Neuronal stem cell (in vitro differentiated cells): ENCODE measurements at regions not wholly inside any gene's neighbourhood (a gene's known extent, or its start where the extent isn't known, plus 50 kb on each side); places are given as distances from the start of the nearest gene placed in this dataset.

Experiments
- DNase-seq: peaks from one replicate; pipeline ENCODE4 v3.0.0-alpha.2; 2013; ENCODE audit warnings: low spot score
- H2AFZ ChIP-seq: one replicate; pipeline ENCODE4 v1.6.1; 2013; ENCODE audit warnings: mild to moderate bottlenecking, low read length, inconsistent platforms
- H2AK5ac ChIP-seq: 2 replicates; pipeline ENCODE4 v1.6.1; 2013; ENCODE audit warnings: low read depth, mild to moderate bottlenecking, inconsistent platforms, low read length, moderate library complexity, mixed read lengths
- H2BK120ac ChIP-seq: 2 replicates; pipeline ENCODE4 v1.6.1; 2013; ENCODE audit warnings: low read depth, mild to moderate bottlenecking, inconsistent platforms, low read length, moderate library complexity, mixed read lengths
- H2BK12ac ChIP-seq: one replicate; pipeline ENCODE4 v1.6.1; 2013; ENCODE audit warnings: low read length, inconsistent platforms
- H2BK15ac ChIP-seq: 2 replicates; pipeline ENCODE4 v1.6.1; 2013; ENCODE audit warnings: mild to moderate bottlenecking, low read length, inconsistent platforms, mixed read lengths
- H2BK5ac ChIP-seq: one replicate; pipeline ENCODE4 v1.6.1; 2013; ENCODE audit warnings: inconsistent platforms, mild to moderate bottlenecking, low read length, moderate library complexity
- H3K14ac ChIP-seq: one replicate; pipeline ENCODE4 v1.6.1; 2013; ENCODE audit warnings: low read length, inconsistent platforms
- H3K18ac ChIP-seq: 2 replicates; pipeline ENCODE4 v1.6.1; 2013; ENCODE audit warnings: low read length, inconsistent platforms
- H3K23ac ChIP-seq: 2 replicates; pipeline ENCODE4 v1.6.1; 2013; ENCODE audit warnings: low read depth, mild to moderate bottlenecking, mixed read lengths, low read length, inconsistent platforms; ENCODE audit not compliant: poor library complexity
- H3K27ac ChIP-seq: replicated peaks from 3 replicates; pipeline ENCODE4 v1.5.1; 2013; ENCODE audit warnings: low read length, inconsistent platforms
- H3K27me3 ChIP-seq, 3 experiments: 2 replicates each; pipeline ENCODE4 v1.6.1; 2013; ENCODE audit warnings: low read length in 3 of 3, mild to moderate bottlenecking in 2 of 3, inconsistent platforms in 1 of 3, low read depth in 1 of 3, mixed read lengths in 1 of 3, moderate library complexity in 1 of 3; ENCODE audit not compliant: control insufficient read depth in 3 of 3, insufficient read depth in 3 of 3
- H3K36me3 ChIP-seq, 2 donors: replicated peaks in 1 of 2; 2 replicates each; pipeline ENCODE4 v1.6.1; 2013; ENCODE audit warnings: low read length in 2 of 2; ENCODE audit not compliant: control insufficient read depth in 2 of 2, insufficient read depth in 2 of 2
- H3K4ac ChIP-seq: 2 replicates; pipeline ENCODE4 v1.6.1; 2013; ENCODE audit warnings: inconsistent platforms, mild to moderate bottlenecking, low read length, moderate library complexity
- H3K4me1 ChIP-seq, 2 donors: 1 replicate in 1 of 2; 2 replicates in 1 of 2; pipeline ENCODE4 v1.6.1; 2013; ENCODE audit warnings: low read length in 2 of 2, low read depth in 1 of 2; ENCODE audit not compliant: control insufficient read depth in 2 of 2, insufficient read depth in 1 of 2
- H3K4me2 ChIP-seq: one replicate; pipeline ENCODE4 v1.6.1; 2013; ENCODE audit warnings: mild to moderate bottlenecking, low read length, inconsistent platforms; ENCODE audit not compliant: insufficient read depth, poor library complexity, severe bottlenecking
- H3K4me3 ChIP-seq, 2 donors: 2 replicates each; pipeline ENCODE4 v1.5.1; 2013; ENCODE audit warnings: low read length in 2 of 2, mild to moderate bottlenecking in 2 of 2, inconsistent platforms in 1 of 2, moderate library complexity in 1 of 2
- H3K79me1 ChIP-seq: one replicate; pipeline ENCODE4 v1.6.1; 2013; ENCODE audit warnings: low read depth, mild to moderate bottlenecking, inconsistent platforms, low read length, moderate library complexity
- H3K9ac ChIP-seq: one replicate; pipeline ENCODE4 v1.6.1; 2013; ENCODE audit warnings: mild to moderate bottlenecking, low read depth, low read length, inconsistent platforms; ENCODE audit not compliant: poor library complexity
- H3K9me3 ChIP-seq, 2 donors: replicated peaks in 1 of 2; 2 replicates each; pipeline versions ENCODE3 to v1.6.1; 2013; ENCODE audit warnings: low read length in 2 of 2, mild to moderate bottlenecking in 2 of 2, inconsistent platforms in 1 of 2, low read depth in 1 of 2, mixed read lengths in 1 of 2, moderate library complexity in 1 of 2; ENCODE audit not compliant: control insufficient read depth in 2 of 2, insufficient read depth in 1 of 2
- H4K8ac ChIP-seq: one replicate; pipeline ENCODE4 v1.6.1; 2013; ENCODE audit warnings: low read depth, mild to moderate bottlenecking, inconsistent platforms, low read length, moderate library complexity
- H4K91ac ChIP-seq: one replicate; pipeline ENCODE4 v1.6.1; 2013; ENCODE audit warnings: low read length, low read depth, mild to moderate bottlenecking, inconsistent platforms; ENCODE audit not compliant: poor library complexity
- WGBS, 2 donors: extraction: QIAGEN DNeasy Blood & Tissue Kit; methylation state at CpG; one replicate each; pipeline ENCODE4 v1.1.7; 2013; ENCODE audit warnings: missing lambda C conversion rate in 2 of 2, mixed read lengths in 1 of 2; ENCODE audit not compliant: insufficient read length in 2 of 2, insufficient replicate concordance in 1 of 2; ENCODE audit errors: extremely low coverage in 2 of 2; 5-methylcytosine and 5-hydroxymethylcytosine counted together

- Histone ChIP-seq H3K4me1 (no peaks in the 10 kb centered on the region), H3K4me3 (no peak overlapping the region), H3K4me2 (no peak overlapping the region), H3K23ac (no peak overlapping the region), H3K9ac (no peak overlapping the region), H3K18ac (no peak overlapping the region), H4K8ac (no peak overlapping the region), H3K27me3 (no peaks in the 10 kb centered on the region), H3K4ac (no peak overlapping the region), H3K79me1 (no peaks in the 10 kb centered on the region), H2BK5ac (no peak overlapping the region), H3K36me3 (no peaks in the 10 kb centered on the region), H2BK12ac (no peak overlapping the region), H3K27ac (no peak overlapping the region), H2BK15ac (no peak overlapping the region), H4K91ac (no peak overlapping the region), H2AK5ac (no peak overlapping the region), H3K9me3 (no peaks in the 10 kb centered on the region), H2BK120ac (no peak overlapping the region), H3K14ac (no peak overlapping the region), H2AFZ (no peak overlapping the region)
- WGBS, 2 donors = no CpG with 5 or more reads among the region's 2 CpGs
- DNase-seq = no peak
Observed at GRCh38 chr4:136881666-136882065, 650.6 kb downstream of the PCDH18 start.

- no peak overlapping the region for H3K27ac ChIP-seq
- H4K91ac ChIP-seq = no peak overlapping the region
- H3K4me2 ChIP-seq = no peak overlapping the region
- no peak overlapping the region for H4K8ac ChIP-seq
- no peak overlapping the region for H2BK12ac ChIP-seq
- no peak overlapping the region for H3K18ac ChIP-seq
- no peak overlapping the region for H3K14ac ChIP-seq
- H2BK15ac ChIP-seq = no peak overlapping the region
- H3K79me1 ChIP-seq = no peaks in the 10 kb centered on the region
- no peak overlapping the region for H3K9ac ChIP-seq
- H2AK5ac ChIP-seq = no peak overlapping the region
- no peak overlapping the region for H3K4ac ChIP-seq
- no peaks in the 10 kb centered on the region for H3K27me3 ChIP-seq
- no peak overlapping the region for H3K23ac ChIP-seq
- H3K4me1 ChIP-seq = no peaks in the 10 kb centered on the region
- no CpG with 5 or more reads among the region's 1 CpG for WGBS, 2 donors
- no peaks in the 10 kb centered on the region for H3K9me3 ChIP-seq
- DNase-seq = no peak
- H2BK120ac ChIP-seq = no peak overlapping the region
- H2BK5ac ChIP-seq = no peak overlapping the region
- H3K36me3 ChIP-seq = no peaks in the 10 kb centered on the region
- no peak overlapping the region for H3K4me3 ChIP-seq
- H2AFZ ChIP-seq = no peak overlapping the region
Observed at GRCh38 chr4:136873555-136873954, 658.7 kb downstream of the PCDH18 start.

GRCh38 chr4:136867465-136867864, 664.8 kb downstream of the PCDH18 start:
- Histone ChIP-seq H2AFZ (peak overlapping the region; percentile 33), H3K4me1 (no peaks in the 10 kb centered on the region), H2AK5ac (no peak overlapping the region), H2BK12ac (no peak overlapping the region), H3K18ac (no peak overlapping the region), H3K36me3 (no peaks in the 10 kb centered on the region), H3K4me3 (no peak overlapping the region), H2BK15ac (no peak overlapping the region), H3K23ac (no peak overlapping the region), H3K9ac (no peak overlapping the region), H3K27ac (no peak overlapping the region), H3K4me2 (no peak overlapping the region), H2BK5ac (no peak overlapping the region), H4K8ac (no peak overlapping the region), H3K14ac (no peak overlapping the region), H3K27me3 (no peaks in the 10 kb centered on the region), H4K91ac (no peak overlapping the region), H3K79me1 (no peaks in the 10 kb centered on the region), H2BK120ac (no peak overlapping the region), H3K9me3 (no peaks in the 10 kb centered on the region), H3K4ac (no peak overlapping the region)
- whole genome bisulfite sequencing, 2 donors = no CpG with 5 or more reads among the region's 10 CpGs
- no peak for DNase-seq

- Histone ChIP-seq H3K4me1 (no peaks in the 10 kb centered on the region), H3K4me2 (no peak overlapping the region), H3K9me3 (no peaks in the 10 kb centered on the region), H3K79me1 (no peaks in the 10 kb centered on the region), H2BK5ac (no peak overlapping the region), H2BK15ac (no peak overlapping the region), H3K27ac (no peak overlapping the region), H2AK5ac (no peak overlapping the region), H3K4ac (no peak overlapping the region), H3K9ac (no peak overlapping the region), H4K8ac (no peak overlapping the region), H3K36me3 (no peaks in the 10 kb centered on the region), H3K27me3 (no peaks in the 10 kb centered on the region), H3K4me3 (no peak overlapping the region), H3K14ac (no peak overlapping the region), H3K18ac (no peak overlapping the region), H3K23ac (no peak overlapping the region), H2BK120ac (no peak overlapping the region), H2BK12ac (no peak overlapping the region), H4K91ac (no peak overlapping the region), H2AFZ (no peak overlapping the region)
- DNase-seq = no peak
- WGBS, 2 donors = no CpG with 5 or more reads among the region's 2 CpGs
Observed at GRCh38 chr4:136865526-136865925, 666.8 kb downstream of the PCDH18 start.
